CD4-positive, CD25-positive, alpha-beta regulatory T cell (primary cell): ENCODE measurements at regions not wholly inside any gene's neighbourhood (a gene's known extent, or its start where the extent isn't known, plus 50 kb on each side); places are given as distances from the start of the nearest gene placed in this dataset.
"Not testable (repeated sequence)": the region's sequence is repeated elsewhere in the genome, so short reads cannot be mapped to it uniquely, and the experiment has no call there.

ENCODE experiments used
- ATAC-seq, 2 donors: fragments of 150-1000 bp; cut with Tn5 transposase; one replicate each; pipeline ENCODE4 v1.10.0; 2021; ENCODE audit warnings: low read depth in 2 of 2, moderate number of reproducible peaks in 2 of 2, moderate library complexity in 1 of 2
- DNase-seq, 3 donors: peaks; one replicate each; pipeline versions ENCODE4 v3.0.0 to v3.0.0-alpha.2; 2012 to 2022; ENCODE audit warnings: mixed read lengths in 1 of 3
- H3K27ac ChIP-seq: one replicate; pipeline ENCODE4 v1.7.0; 2013; ENCODE audit warnings: mild to moderate bottlenecking, low read length; ENCODE audit not compliant: insufficient read depth, poor library complexity, severe bottlenecking
- H3K27me3 ChIP-seq: one replicate; pipeline ENCODE4 v1.7.0; 2013; ENCODE audit warnings: low read length; ENCODE audit not compliant: control insufficient read depth, insufficient read depth
- H3K36me3 ChIP-seq: one replicate; pipeline ENCODE4 v1.7.0; 2013; ENCODE audit warnings: mild to moderate bottlenecking, low read length, moderate library complexity; ENCODE audit not compliant: control insufficient read depth, insufficient read depth
- H3K4me1 ChIP-seq: 2 replicates; pipeline ENCODE4 v1.7.0; 2013; ENCODE audit warnings: mild to moderate bottlenecking, low read length; ENCODE audit not compliant: insufficient read depth, control insufficient read depth, poor library complexity, severe bottlenecking
- H3K4me3 ChIP-seq: one replicate; pipeline ENCODE4 v1.7.0; 2013; ENCODE audit warnings: low read depth, mild to moderate bottlenecking, low read length, moderate library complexity
- H3K9me3 ChIP-seq, 2 experiments: 1 replicate in 1 of 2; 2 replicates in 1 of 2; pipeline ENCODE4 v1.7.0; 2013; ENCODE audit warnings: low read length in 2 of 2, mild to moderate bottlenecking in 1 of 2, moderate library complexity in 1 of 2; ENCODE audit not compliant: control insufficient read depth in 2 of 2
- H3K27ac Mint-ChIP-seq, 3 donors: one replicate each; pipeline ENCODE4 v1.8.0; 2020 to 2022; ENCODE audit warnings: mild to moderate bottlenecking in 3 of 3, mixed read lengths in 3 of 3, moderate library complexity in 2 of 3
- H3K27me3 Mint-ChIP-seq: one replicate; pipeline ENCODE4 v1.8.0; 2022; ENCODE audit warnings: mild to moderate bottlenecking, mixed read lengths
- H3K36me3 Mint-ChIP-seq: one replicate; pipeline ENCODE4 v1.8.0; 2020; ENCODE audit warnings: mixed read lengths
- H3K4me1 Mint-ChIP-seq, 4 donors: one replicate each; pipeline ENCODE4 v1.8.0; 2020 to 2022; ENCODE audit warnings: mixed read lengths in 4 of 4, mild to moderate bottlenecking in 1 of 4
- H3K4me3 Mint-ChIP-seq, 4 donors: one replicate each; pipeline ENCODE4 v1.8.0; 2020 to 2022; ENCODE audit warnings: mild to moderate bottlenecking in 4 of 4, mixed read lengths in 4 of 4, moderate library complexity in 3 of 4
- H3K9me3 Mint-ChIP-seq, 7 donors: one replicate each; pipeline ENCODE4 v1.8.0; 2020 to 2022; ENCODE audit warnings: mixed read lengths in 7 of 7, mild to moderate bottlenecking in 3 of 7, moderate library complexity in 2 of 7

DNA sequence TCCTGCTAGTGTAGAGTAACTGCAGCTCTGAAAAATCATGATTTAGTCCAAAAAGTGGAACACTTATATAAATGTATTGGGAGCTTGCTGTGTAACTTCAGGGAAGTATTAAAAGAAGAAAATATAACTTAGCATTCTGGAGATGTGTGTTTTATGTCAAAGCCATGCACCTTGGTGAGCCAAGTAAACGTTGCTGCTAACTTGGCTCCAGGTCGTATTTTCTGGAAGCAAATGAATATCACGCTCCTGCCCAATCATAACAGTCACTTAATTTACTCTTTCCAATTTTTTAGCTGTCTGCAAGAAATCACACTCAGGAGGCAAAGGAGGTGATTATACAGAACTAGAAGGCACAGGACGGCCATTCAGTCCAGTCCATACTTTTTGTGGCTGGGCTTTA lies 61.1 kb downstream of the DOP1B start:
- H3K4me1 ChIP-seq = no peaks in the 10 kb centered on the region
- peak overlapping the region in 1 of 3 donors; percentile 57 for H3K27ac Mint-ChIP-seq
- H3K27me3 ChIP-seq = no peaks in the 10 kb centered on the region
- peaks cover 0 to 2% (median 0%) of the 10 kb centered on the region in 4 donors for H3K4me1 Mint-ChIP-seq
- no peaks in the 10 kb centered on the region for H3K27me3 Mint-ChIP-seq
- no peaks in the 10 kb centered on the region for H3K9me3 Mint-ChIP-seq
- no peak overlapping the region for H3K4me3 ChIP-seq
- H3K4me3 Mint-ChIP-seq = no peak overlapping the region
- no peak overlapping the region for H3K27ac ChIP-seq
- H3K36me3 ChIP-seq = peaks cover 45% of the 10 kb centered on the region
- peaks cover 23% of the 10 kb centered on the region for H3K36me3 Mint-ChIP-seq
- H3K9me3 ChIP-seq = no peaks in the 10 kb centered on the region
- no peak for DNase-seq
- ATAC-seq = no peak

DNA sequence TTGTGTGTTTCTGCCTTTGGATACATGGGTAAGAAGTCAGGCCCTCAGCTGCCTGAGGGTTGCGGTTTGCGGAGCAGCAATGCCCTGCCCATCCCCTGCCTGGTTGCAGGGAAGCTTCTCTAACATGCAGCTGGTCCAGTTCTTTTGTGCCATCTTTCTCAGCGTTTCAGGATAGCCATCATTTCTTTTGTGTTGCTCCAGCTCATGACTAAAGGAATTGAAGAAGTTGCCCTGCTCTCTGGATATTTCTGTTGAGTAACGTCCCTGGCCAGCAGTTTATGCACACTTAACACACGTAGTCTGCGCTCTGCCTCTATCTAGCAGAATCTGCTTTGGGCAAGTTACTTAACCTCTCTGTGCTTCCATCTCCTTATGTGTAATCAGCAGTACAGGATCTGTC lies 62.1 kb downstream of the DOP1B start:
- no peaks in the 10 kb centered on the region for H3K4me1 ChIP-seq
- H3K4me3 ChIP-seq = no peak overlapping the region
- Mint-ChIP-seq H3K36me3 (peaks cover 31% of the 10 kb centered on the region), H3K9me3 (no peaks in the 10 kb centered on the region), H3K4me1 (peaks cover 0 to 2% (median 0%) of the 10 kb centered on the region in 4 donors), H3K27ac (no peak overlapping the region), H3K27me3 (no peaks in the 10 kb centered on the region), H3K4me3 (no peak overlapping the region)
- DNase-seq = no peak
- H3K27ac ChIP-seq = no peak overlapping the region
- no peak for ATAC-seq
- peaks cover 46% of the 10 kb centered on the region for H3K36me3 ChIP-seq
- no peaks in the 10 kb centered on the region for H3K27me3 ChIP-seq
- no peaks in the 10 kb centered on the region for H3K9me3 ChIP-seq

- peak overlapping the region in 1 of 3 donors; percentile 33 for H3K27ac Mint-ChIP-seq
- ATAC-seq (no peak), DNase-seq (no peak)
- H3K27me3 ChIP-seq = no peaks in the 10 kb centered on the region
- peaks cover 25% of the 10 kb centered on the region for H3K36me3 Mint-ChIP-seq
- no peaks in the 10 kb centered on the region for H3K9me3 ChIP-seq
- H3K4me3 Mint-ChIP-seq = no peak overlapping the region
- no peaks in the 10 kb centered on the region for H3K27me3 Mint-ChIP-seq
- H3K4me3 ChIP-seq = no peak overlapping the region
- H3K4me1 ChIP-seq = no peaks in the 10 kb centered on the region
- H3K36me3 ChIP-seq = peaks cover 44% of the 10 kb centered on the region
- no peaks in the 10 kb centered on the region for H3K9me3 Mint-ChIP-seq
- H3K4me1 Mint-ChIP-seq = peaks cover 0 to 2% (median 0%) of the 10 kb centered on the region in 4 donors
- no peak overlapping the region for H3K27ac ChIP-seq
Observed at GRCh38 chr21:36223451-36223850, 66.8 kb downstream of the DOP1B start.

- H3K27me3 ChIP-seq = no peaks in the 10 kb centered on the region
- H3K9me3 ChIP-seq = no peaks in the 10 kb centered on the region
- no peaks in the 10 kb centered on the region for H3K4me1 ChIP-seq
- Mint-ChIP-seq H3K4me1 (peaks cover 0 to 10% (median 3%) of the 10 kb centered on the region in 4 donors), H3K9me3 (no peaks in the 10 kb centered on the region), H3K27ac (peak overlapping the region in 2 of 3 donors; percentile 11 to 26), H3K36me3 (peaks cover 26% of the 10 kb centered on the region), H3K27me3 (no peaks in the 10 kb centered on the region), H3K4me3 (no peak overlapping the region)
- DNase-seq (no peak), ATAC-seq (no peak)
- no peak overlapping the region for H3K4me3 ChIP-seq
- H3K36me3 ChIP-seq = peaks cover 55% of the 10 kb centered on the region
- no peak overlapping the region for H3K27ac ChIP-seq
Observed at GRCh38 chr21:36229181-36229580, 72.6 kb downstream of the DOP1B start.

DNA sequence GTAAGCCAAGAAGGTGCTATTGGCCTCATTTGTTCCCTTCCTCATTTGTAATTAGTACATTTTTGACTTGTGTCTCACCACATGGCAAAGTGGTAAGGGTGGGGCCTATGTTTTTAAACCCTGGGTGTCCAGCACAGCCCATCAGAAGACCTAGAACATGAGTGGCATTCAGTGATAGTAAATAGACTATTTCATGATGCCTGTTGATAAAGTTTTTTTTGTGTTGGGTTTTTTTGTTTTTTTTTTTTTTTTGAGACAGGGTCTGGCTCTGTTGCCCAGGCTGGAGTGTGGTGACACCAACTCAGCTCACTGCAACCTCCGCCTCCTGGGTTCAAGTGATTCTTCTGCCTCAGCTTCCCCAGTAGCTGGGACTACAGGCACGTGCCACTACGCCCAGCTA lies 74.8 kb downstream of the DOP1B start:
- peaks cover 0 to 15% (median 8%) of the 10 kb centered on the region in 4 donors for H3K4me1 Mint-ChIP-seq
- not testable (repeated sequence) for H3K4me3 ChIP-seq, H3K9me3 ChIP-seq, H3K27me3 ChIP-seq, H3K4me3 Mint-ChIP-seq, H3K27ac ChIP-seq, H3K27me3 Mint-ChIP-seq, DNase-seq, H3K9me3 Mint-ChIP-seq, ATAC-seq, H3K4me1 ChIP-seq, H3K27ac Mint-ChIP-seq
- peaks cover 40% of the 10 kb centered on the region for H3K36me3 ChIP-seq
- peaks cover 34% of the 10 kb centered on the region for H3K36me3 Mint-ChIP-seq

DNA sequence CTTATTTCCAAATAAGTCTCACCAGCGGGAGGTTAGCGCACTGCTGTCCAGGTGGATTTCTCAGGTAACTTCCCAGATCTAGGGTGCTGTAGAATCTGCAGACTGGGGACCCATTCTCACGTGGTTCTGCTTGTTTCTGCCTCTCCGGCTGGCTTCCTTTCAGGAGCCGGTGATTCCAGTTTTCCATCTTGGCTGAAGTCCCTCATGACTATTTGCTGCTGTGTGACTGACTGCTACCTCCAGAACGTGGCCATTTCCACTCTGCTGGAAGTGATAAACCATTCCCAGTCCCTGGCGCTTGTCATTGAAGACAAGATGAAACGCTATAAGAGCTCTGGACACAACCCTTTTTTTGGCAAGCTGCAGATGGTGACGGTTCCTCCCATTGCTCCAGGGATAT lies 76.0 kb downstream of the DOP1B start:
- Mint-ChIP-seq H3K27me3 (no peaks in the 10 kb centered on the region), H3K36me3 (peaks cover 38% of the 10 kb centered on the region), H3K4me3 (no peak overlapping the region), H3K4me1 (peaks cover 0 to 15% (median 8%) of the 10 kb centered on the region in 4 donors), H3K9me3 (no peaks in the 10 kb centered on the region), H3K27ac (no peak overlapping the region)
- no peak overlapping the region for H3K4me3 ChIP-seq
- ATAC-seq (no peak), DNase-seq (no peak)
- no peak overlapping the region for H3K27ac ChIP-seq
- no peaks in the 10 kb centered on the region for H3K27me3 ChIP-seq
- H3K4me1 ChIP-seq = no peaks in the 10 kb centered on the region
- H3K9me3 ChIP-seq = no peaks in the 10 kb centered on the region
- peaks cover 42% of the 10 kb centered on the region for H3K36me3 ChIP-seq

- H3K27ac Mint-ChIP-seq = peak overlapping the region in 1 of 3 donors; percentile 82
- H3K4me3 ChIP-seq = no peak overlapping the region
- no peak overlapping the region for H3K4me3 Mint-ChIP-seq
- peaks cover 36% of the 10 kb centered on the region for H3K36me3 ChIP-seq
- H3K9me3 ChIP-seq = no peaks in the 10 kb centered on the region
- H3K27me3 Mint-ChIP-seq = no peaks in the 10 kb centered on the region
- no peaks in the 10 kb centered on the region for H3K27me3 ChIP-seq
- peaks cover 0 to 15% (median 8%) of the 10 kb centered on the region in 4 donors for H3K4me1 Mint-ChIP-seq
- no peaks in the 10 kb centered on the region for H3K4me1 ChIP-seq
- no peaks in the 10 kb centered on the region for H3K9me3 Mint-ChIP-seq
- ATAC-seq (no peak), DNase-seq (no peak)
- H3K36me3 Mint-ChIP-seq = peaks cover 39% of the 10 kb centered on the region
- no peak overlapping the region for H3K27ac ChIP-seq
Observed at GRCh38 chr21:36235058-36235582, 78.5 kb downstream of the DOP1B start.

GRCh38 chr21:36236052-36236730 lies 79.6 kb downstream of the DOP1B start:
- Histone ChIP-seq H3K27me3 (no peaks in the 10 kb centered on the region), H3K27ac (no peak overlapping the region), H3K4me3 (no peak overlapping the region), H3K9me3 (no peaks in the 10 kb centered on the region), H3K4me1 (no peaks in the 10 kb centered on the region), H3K36me3 (peaks cover 25% of the 10 kb centered on the region)
- Mint-ChIP-seq H3K4me1 (peaks cover 0 to 15% (median 8%) of the 10 kb centered on the region in 4 donors), H3K9me3 (no peaks in the 10 kb centered on the region), H3K36me3 (peaks cover 33% of the 10 kb centered on the region), H3K4me3 (no peak overlapping the region), H3K27ac (peak overlapping the region in 1 of 3 donors; percentile 26), H3K27me3 (no peaks in the 10 kb centered on the region)
- DNase-seq = no peak
- ATAC-seq = no peak
